NCI-H2171 (cell line): ENCODE measurements at regions not wholly inside any gene's neighbourhood (a gene's known extent, or its start where the extent isn't known, plus 50 kb on each side); places are given as distances from the start of the nearest gene placed in this dataset.

Experiments
- DNase-seq: peaks from one replicate; lab custom pipeline; 2025; lab: John Stamatoyannopoulos, UW

GRCh38 chr5:126311766-126312165, 111.4 kb upstream of the GRAMD2B start:
- DNase-seq: no peak

DNA sequence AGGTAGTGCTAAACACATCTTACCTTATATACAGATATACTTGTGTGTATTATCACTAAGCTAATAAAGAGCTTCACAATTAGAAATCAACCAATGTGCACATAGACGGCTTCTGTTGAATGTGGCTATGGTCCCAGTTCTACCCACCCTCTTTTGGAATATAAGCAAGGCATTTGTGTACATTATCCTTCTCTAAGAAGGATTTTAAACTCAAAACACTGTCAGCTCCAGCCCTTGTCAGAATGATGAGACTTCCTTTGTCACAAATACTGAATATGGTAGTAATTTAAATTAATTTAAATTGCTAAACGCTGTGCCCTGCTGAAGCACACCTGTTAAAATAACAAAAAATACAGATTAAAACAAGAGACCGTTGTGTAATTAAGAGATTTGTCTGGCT, 107.9 kb upstream of the GRAMD2B start:
- no peak for DNase-seq

DNA sequence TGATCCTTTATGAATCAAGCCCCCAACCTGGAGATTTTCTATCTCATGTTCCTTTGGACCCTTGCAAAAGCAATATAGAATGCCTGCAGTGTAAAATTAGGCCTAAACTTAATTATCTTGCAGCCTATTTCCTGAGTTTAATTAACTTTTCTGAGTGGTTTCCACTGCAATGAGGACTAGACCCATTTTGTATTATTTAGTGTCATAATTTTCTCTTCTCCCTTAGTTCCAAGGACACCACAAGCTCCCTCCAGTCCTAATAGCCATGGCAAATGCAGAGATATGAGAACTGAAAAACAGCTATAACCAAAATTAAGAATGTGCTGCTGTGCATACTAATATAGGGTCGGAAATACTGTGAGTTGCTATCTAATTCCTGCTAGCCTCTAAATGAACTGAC, 90.9 kb upstream of the GRAMD2B start:
- no peak for DNase-seq

DNA sequence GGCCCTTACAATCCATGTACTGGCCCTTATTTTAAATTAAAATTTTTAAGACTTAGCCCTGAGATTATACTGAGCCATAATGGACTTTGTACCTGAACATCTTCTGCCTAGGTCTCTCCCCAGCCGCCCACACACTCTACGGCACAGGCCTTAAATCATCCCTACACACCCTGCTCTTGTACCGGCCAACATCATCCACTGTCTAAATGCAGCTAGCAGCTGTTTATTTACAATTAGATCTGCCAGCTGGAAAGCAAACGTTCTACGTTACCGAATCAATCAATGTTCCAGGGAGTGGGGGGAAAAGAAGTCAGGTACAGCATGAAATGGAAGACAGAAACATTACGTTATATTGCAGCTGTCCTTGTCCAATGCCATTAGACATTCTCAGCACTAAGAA, 88.4 kb upstream of the GRAMD2B start:
- no peak for DNase-seq

DNA sequence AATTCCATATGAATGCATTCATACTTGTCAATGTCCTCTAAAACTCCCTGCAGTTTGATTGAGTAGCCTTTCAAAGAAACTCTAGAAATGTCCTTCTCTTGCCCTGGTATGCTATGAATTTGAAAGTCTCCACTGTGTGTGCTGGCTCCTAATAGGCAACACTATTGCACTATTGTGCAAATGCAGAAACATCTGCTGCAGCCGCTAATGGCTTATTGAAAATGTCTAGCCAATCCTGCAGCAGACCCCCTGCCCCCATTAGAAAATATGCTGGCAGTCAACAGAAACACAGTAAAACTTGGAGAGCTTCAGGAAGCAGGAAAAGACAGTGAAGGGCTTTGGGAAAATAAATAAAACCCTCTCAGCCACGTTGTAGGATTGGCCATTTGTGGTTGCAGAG, 87.3 kb upstream of the GRAMD2B start:
- no peak for DNase-seq

GRCh38 chr5:126338635-126339034, 84.6 kb upstream of the GRAMD2B start:
- DNase-seq: no peak

GRCh38 chr5:126339215-126339805, 83.9 kb upstream of the GRAMD2B start:
- DNase-seq: no peak

GRCh38 chr5:126341906-126342630, 81.1 kb upstream of the GRAMD2B start:
- no peak for DNase-seq

GRCh38 chr5:126348855-126349635, 74.2 kb upstream of the GRAMD2B start:
- DNase-seq: no peak

DNA sequence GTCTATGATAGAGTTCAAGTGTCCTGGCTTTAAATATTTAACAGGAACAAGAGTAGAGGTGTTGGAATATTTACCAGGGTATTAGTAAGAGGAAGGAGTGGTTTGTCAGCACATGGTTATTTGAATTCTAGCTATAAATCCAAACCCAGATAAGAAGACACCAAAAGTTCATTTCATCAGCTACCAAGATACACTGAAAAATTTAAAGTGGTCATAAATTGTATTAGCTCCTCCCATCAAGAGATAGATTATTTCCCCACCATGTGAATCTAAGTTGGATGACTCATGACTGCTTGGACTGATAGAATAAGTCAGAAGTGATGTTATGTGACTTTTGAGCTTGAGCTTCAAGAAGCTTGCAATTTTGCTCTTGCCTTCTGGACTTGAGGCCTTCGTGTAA, 72.1 kb upstream of the GRAMD2B start:
- DNase-seq: no peak

GRCh38 chr5:126354012-126354857, 69.0 kb upstream of the GRAMD2B start:
- no peak for DNase-seq

GRCh38 chr5:126354858-126355731, 68.1 kb upstream of the GRAMD2B start:
- no peak for DNase-seq

- no peak for DNase-seq
Measured at GRCh38 chr5:126355940-126356339, 67.3 kb upstream of the GRAMD2B start.

GRCh38 chr5:126357585-126358342, 65.4 kb upstream of the GRAMD2B start:
- DNase-seq: no peak

- no peak for DNase-seq
Measured at GRCh38 chr5:126358525-126358924, 64.7 kb upstream of the GRAMD2B start.

DNA sequence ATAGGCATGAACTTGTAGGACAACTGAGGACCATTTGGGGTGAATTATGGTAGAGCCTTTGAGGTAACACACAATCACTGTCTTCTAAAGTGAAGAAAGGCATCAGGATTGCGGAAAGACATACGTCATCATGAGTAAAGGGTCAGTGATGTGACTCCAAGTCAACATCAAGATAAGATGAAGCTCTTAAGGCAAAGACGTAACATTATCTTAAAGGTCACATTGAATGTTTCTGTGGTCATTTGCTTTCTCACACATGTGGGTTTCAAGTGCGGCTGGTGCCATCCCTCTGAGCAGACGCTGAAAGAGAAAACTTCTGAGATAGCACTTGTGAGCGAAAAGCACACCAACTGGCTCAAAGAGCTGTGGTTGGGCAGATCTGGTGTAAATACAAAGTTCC, 63.3 kb upstream of the GRAMD2B start:
- DNase-seq: no peak

DNA sequence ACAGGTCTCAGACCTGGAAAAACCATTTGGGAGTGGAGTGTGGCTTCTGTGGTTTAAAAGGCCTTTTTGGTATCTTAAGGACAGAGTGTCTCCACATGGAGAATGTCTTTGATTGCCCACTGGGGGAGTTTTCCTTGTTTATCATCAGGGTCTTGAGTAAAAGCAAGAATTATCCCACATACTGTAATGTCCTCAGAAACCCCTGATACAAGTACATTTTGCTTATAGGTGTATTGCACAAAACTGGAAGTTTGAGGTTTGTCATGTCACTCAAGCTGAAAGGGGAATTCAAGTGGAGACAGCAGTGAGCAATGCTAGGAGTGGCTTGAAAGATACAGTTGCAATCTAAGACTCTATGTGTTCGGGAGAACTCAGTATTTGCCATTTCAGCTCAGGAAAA, 62.7 kb upstream of the GRAMD2B start:
- DNase-seq: no peak

DNA sequence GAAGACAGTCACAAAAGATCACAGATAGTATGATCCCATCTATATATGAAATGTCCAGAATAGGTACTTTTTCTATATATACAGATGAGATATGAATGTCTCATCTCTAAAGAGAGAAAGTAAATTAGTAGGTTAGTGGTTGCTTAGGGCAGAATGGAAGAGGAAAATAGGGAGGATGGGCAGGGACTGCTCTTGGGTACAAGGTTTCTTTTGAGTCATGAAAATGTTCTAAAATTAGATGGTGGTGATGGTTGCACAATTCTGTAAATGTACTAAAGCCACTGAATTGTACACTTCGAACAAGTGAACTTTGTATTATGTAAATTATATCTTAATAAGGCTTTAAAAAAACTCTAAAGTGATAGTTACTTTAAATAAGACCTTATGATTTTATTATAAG, 59.6 kb upstream of the GRAMD2B start:
- no peak for DNase-seq

- DNase-seq: no peak
Measured at GRCh38 chr5:126364206-126364902, 58.9 kb upstream of the GRAMD2B start.
